Left colon (tissue), 2 donors: ENCODE measurements at regions not wholly inside any gene's neighbourhood (a gene's known extent, or its start where the extent isn't known, plus 50 kb on each side); places are given as distances from the start of the nearest gene placed in this dataset.
"Not testable (repeated sequence)": the region's sequence is repeated elsewhere in the genome, so short reads cannot be mapped to it uniquely, and the experiment has no call there.

Experiments
- ATAC-seq: fragments of 200-7000 bp; cut with Tn5 transposase; one replicate; pipeline ENCODE4 v1.9.1; 2020; ENCODE audit warnings: mild to moderate bottlenecking, moderate library complexity
- DNase-seq, 2 donors: peaks; one replicate each; pipeline ENCODE4 v3.0.0-alpha.2; 2020
- intact Hi-C, 2 donors: fragments of 100-400 bp; cut with DNase I in 1 of 2; cut with micrococcal nuclease in 1 of 2; formaldehyde crosslinking; loops; one replicate each; pipeline versions ENCODE4 v1.11.2 to v1.14.0; 2022; cut with DNase I, micrococcal nuclease
- donor health status: DM: no; HTN: no; CAD: no.
- donor health status: DM: yes; HTN: yes; CAD: no.

GRCh38 chr1:200292699-200293098, 117.1 kb downstream of the ZNF281 start:
- intact Hi-C loops: no loop called here

DNA sequence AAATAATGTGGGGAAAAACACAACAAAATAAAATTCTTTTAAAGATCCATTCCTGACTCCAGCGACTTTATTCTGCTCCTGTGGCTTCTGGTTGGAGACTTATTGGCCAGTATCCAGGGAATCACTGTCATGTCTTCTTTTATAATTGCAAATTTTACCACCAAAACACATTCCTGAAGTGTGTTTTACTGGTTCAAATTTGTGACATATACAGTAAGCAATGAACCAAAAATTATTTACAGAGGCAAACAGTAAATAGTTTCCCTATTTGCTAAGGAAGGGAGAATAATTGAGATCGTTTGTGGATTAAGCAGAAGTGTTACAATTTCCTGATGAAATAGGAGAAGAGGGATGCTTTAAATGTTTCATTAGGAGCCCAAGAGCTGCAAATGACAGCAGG, 118.7 kb downstream of the ZNF281 start:
- intact Hi-C loops: no loop called here
- DNase-seq: no peak

More at GRCh38 chr1:200292699-200293098, 117.1 kb downstream of the ZNF281 start:
- ATAC-seq (no peak), DNase-seq (no peak)

DNA sequence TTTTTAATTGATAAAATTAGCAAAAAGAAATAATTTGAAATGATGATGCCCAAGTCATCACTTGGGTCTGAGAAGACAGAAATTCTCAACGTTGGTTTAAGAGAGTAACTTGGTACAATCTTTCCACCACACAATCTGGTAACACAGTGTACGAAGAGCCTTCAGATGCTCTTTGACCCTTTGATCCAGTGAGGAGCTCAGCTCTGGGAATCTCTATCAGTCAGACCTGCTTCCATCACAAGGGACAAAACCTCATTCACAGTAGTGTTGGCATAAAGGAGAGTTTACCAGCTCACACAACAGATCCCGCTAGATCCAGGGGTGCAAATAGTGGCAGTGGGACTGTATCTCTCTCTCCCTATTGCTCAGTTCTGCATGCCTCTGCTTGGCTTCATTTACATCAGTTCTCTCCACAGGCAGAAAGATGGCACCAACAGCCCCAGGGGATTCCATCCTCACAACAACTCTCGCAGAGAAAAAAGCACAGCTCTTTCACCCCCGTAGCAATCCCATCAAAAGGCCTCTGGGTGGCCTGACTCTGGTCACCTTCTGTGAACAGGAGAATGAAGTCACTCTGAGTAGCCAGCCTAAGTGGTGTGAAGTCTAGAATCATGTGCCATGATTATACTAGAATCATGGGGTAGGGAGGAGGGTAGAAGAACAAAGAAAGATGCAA, 119.7 kb downstream of the ZNF281 start:
- DNase-seq: no peak
- no peak for ATAC-seq
- intact Hi-C loops: no loop called here

More for the DNA sequence above, 118.7 kb downstream of the ZNF281 start:
- ATAC-seq: no peak

DNA sequence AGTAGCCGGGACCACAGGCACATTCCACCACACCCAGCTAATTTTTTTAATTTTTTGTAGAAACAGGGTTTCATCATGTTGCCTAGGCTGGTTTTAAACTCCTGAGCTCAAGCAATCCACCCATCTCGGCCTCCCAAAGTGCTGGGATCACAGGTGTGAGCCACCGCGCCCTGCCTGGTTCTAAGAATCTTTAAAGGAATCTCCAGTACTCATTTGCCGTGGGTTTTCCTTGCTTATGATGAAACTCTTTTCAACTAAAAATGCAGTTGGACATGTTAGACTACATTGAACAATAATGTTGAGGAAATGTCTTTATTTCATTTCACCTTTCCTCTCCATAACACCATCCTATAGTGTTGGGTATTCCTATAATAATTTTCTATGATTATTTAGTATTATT, 121.6 kb downstream of the ZNF281 start:
- intact Hi-C loops: loop anchor here in 1 of 2 donors (5.0 kb wide), 1 partner anchor 189 kb away; no protein-coding TSS in a partner anchor
- ATAC-seq: no peak
- no peak for DNase-seq

DNA sequence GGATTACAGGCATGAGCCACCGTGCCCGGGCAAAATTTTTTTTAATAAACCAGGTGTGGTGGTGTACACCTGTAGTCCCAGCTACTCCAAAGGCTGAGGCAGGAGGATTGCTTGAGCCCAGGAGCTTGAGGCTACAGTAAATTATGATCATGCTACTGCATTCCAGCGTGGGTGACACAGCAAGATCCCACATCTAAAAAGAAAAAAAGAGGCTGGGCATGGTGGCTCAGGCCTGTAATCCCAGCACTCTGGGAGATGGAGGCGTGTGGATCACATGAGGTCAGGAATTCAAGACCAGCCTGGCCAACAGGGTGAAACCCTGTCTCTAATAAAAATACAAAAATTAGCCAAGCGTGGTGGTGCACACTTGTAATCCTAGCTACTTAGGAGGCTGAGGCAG, 125.6 kb downstream of the ZNF281 start:
- intact Hi-C loops, ATAC-seq: not testable (repeated sequence)

GRCh38 chr1:200282497-200283122, 127.2 kb downstream of the ZNF281 start:
- DNase-seq: no peak
- intact Hi-C loops: no loop called here
- no peak for ATAC-seq

More for the DNA sequence above, 125.6 kb downstream of the ZNF281 start:
- not testable (repeated sequence) for DNase-seq

- intact Hi-C loops: no loop called here
- ATAC-seq: no peak
These were observed 128.5 kb downstream of the ZNF281 start for GRCh38 chr1:200281201-200281835.

DNA sequence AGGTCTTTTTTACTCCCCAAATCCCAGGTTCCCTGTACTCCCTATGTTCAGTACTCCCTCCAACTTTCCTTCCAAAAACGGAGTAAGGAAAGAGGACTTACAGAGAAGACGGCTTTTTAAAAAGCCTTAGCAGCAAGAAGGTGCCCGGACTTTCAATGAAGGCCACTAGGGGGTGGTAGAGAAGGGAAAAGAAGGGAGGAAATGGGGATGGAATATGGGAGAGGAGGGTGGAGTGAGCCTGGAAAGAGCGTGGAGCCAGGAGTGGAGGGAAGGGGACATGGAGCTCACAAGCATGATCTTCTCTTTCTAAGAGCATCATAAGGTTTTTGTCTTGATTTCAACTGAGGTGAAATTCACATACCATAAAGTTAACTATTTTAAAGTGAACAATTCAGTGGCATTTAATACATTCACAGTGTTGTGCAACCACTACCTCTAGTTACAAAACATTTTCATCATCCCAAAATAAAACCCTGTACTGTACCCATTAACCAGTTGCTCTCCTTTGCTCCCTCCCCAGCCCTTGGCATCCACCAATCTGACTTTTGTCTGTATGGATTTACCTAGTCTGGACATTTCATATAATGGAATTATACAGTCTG, 129.9 kb downstream of the ZNF281 start:
- ATAC-seq: peak; percentile 89
- DNase-seq: peak; percentile 27 to 63
- intact Hi-C loops: loop anchor here (5.0 to 10.0 kb wide), 2 partner anchors 207 to 215 kb away; no protein-coding TSS in a partner anchor

More at GRCh38 chr1:200281201-200281835, 128.5 kb downstream of the ZNF281 start:
- DNase-seq: no peak

DNA sequence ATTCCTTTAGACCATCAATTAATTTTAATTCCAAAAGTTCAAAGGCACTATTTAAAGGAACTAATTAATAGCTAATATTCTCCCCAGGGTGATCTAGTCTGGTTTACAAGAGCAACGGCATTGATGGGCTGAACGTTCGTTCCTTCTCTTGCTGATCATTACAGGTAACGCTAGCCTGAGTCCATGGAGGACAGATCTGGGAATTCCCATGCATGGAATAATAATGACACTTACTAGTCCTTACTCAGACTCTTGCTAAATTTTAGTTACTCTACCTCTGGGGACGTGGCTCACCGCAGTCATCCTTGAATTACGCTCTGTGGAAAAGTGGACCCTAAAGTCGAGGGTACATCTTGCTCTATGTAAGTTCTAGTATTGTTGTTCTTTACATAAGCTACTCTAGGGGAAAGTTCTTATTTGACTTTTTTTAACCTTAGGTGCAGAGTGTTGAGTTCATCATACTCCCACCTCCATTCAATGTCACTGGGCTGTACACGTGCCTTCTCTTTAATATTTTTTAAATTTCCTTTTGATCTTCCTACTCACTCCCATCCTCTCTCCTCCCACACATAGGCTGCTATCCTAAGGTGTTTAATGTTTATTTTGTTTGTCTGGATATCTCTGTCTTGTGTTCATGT, 133.9 kb downstream of the ZNF281 start:
- ATAC-seq (no peak), DNase-seq (no peak)
- intact Hi-C loops: loop anchor here (5.0 to 10.0 kb wide), 2 partner anchors 211 to 219 kb away; no protein-coding TSS in a partner anchor

DNA sequence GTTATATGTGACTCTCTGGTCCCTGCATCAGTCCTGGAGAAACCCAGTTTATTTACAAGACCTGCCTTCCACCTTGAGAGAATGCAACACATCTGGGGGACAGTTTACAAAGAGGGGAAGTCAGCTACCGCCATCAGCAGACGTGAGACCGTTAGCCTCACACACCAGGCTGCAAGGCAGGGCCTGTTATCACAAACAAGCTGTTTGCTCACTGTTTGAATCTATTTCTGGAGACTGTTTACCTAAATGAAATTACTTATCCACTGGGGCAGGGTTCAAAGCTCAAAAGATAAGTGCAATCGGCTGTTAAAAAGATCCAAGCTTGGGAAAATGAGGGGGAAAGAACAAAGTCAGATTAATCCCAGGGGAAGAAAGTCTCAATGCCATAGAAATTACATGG, 134.4 kb downstream of the ZNF281 start:
- DNase-seq: no peak
- intact Hi-C loops: loop anchor here (5.0 to 10.0 kb wide), 2 partner anchors 212 to 219 kb away; no protein-coding TSS in a partner anchor
- ATAC-seq: peak; percentile 84

DNA sequence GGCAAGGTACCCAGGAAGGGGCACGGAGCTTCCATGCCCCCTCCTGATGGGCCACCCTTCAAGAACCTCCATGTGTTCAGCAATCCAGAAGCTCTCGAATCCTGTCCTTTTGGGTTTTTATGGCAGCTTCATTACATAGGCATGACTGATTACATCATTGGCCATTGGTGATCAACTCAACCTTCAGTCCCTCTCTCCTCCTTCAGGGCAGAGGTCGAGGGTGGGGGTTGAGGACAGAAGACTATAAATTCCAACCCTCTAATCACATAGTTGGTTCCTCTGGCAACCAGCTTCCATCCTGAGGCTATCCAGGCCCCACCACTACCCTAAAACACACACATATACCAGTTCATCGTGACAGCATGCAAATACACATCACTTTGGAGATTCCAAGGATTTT, 135.7 kb downstream of the ZNF281 start:
- intact Hi-C loops: loop anchor here in 1 of 2 donors (10.0 kb wide), 1 partner anchor 221 kb away; no protein-coding TSS in a partner anchor
- DNase-seq (no peak), ATAC-seq (no peak)

DNA sequence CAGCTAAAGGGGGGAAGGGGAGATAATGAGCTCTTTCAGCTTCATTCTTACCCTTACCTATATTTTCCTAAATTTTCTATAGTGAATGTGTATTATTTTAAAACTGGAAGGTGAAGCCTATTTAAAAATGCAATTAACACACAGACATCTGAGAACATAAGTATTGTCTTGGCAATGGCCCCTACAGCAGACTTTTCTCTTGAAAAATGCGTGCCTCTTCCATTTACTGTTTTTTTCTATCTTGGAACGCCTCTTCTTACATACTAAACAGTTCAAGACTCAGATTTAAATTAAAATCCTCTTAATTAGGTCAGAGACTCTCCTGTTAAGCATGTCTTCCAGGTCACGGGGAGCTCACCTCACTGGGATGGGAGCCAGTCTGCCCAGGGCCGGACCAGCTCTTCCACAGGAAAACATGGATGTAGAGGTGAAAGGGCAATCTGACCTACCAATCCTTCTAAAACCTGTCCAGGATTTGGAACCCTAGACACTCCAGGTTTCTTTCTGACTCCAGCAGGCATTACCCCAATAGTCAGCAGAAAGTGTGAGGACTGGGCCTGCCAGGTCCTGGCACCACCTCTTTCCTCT, 137.3 kb downstream of the ZNF281 start:
- intact Hi-C loops: loop anchor here in 1 of 2 donors (10.0 kb wide), 1 partner anchor 222 kb away; no protein-coding TSS in a partner anchor
- DNase-seq (no peak), ATAC-seq (no peak)

- ATAC-seq: no peak
- no peak for DNase-seq
- intact Hi-C loops: no loop called here
These were observed 140.6 kb downstream of the ZNF281 start for GRCh38 chr1:200269256-200269655.

- no peak for ATAC-seq
- DNase-seq: no peak
- intact Hi-C loops: no loop called here
These were observed 141.9 kb downstream of the ZNF281 start for GRCh38 chr1:200267937-200268336.

DNA sequence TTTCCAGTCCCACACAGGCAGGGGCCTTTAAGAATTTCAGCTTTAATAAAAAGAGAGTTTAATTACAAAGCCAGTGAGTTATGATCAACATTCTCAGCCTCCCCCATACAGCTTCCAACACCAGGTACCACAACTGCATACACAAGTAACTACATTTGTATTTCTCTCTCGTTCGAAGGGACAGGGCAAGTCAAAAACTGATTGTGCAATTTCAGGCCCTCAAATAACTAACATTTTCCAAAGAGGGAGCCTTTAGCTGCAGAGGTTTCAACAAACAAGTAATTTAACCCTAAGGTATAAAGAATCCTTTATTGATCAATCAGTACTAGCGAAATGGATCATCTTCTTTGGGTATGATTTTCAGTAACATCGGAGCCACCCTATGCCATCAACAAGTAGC, 142.4 kb downstream of the ZNF281 start:
- no peak for DNase-seq
- intact Hi-C loops: no loop called here
- ATAC-seq: no peak

DNA sequence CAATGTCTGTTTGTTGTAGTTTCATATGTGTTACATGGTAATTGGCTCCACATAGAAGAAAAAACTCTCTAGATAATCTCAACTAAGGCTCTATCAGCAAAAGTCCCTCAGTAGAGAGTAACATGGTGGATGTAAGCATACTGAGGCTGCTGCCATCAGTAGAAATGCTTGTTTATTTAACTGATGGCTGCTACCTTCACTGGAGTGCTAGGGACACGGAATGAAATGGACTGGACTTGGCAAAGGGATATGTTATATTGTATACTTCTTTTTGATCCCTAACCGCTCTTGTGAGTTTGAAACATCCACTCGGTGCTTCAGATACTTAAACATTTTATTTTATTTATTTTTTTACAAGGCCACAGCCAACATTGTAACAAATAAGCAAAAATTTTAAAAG, 143.0 kb downstream of the ZNF281 start:
- DNase-seq (no peak), ATAC-seq (no peak)
- intact Hi-C loops: no loop called here

DNA sequence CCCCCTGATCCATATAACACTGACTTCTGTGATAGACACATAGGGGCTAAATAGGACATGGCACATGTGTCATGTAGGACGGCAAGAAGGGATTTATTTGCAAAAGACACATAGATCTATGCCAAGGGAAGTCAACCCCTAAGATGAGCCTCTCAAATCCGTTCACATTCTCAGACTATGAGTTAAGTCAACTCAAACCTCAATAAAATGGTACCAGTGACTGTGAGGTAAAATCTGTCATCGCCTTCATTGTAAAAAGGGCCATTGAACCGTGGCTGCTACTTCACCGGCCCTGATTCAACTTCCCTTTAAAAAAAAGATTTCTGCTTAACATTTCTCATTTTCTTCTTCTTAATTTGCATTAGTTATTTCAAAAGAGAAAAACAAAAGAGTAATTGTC, 144.0 kb downstream of the ZNF281 start:
- intact Hi-C loops: no loop called here
- DNase-seq: no peak

DNA sequence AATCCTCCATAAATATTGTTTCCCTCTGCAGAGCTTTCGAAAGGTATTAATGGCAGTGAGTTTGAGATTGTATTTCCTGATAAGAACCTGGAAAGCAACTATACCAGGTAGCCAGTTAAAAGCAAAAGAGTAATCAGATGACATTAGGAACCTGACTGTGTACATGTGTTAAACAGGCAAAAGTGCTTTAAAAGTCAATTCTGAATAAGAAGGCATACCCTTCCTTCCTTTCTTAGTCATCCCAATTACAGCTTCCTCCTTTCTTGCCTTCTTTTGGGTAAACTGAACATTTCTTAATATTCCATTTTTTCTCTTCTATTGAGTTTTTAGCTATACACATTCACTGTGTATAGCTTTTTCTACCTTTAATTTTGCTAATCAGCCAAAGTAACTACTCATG, 144.7 kb downstream of the ZNF281 start:
- no peak for ATAC-seq
- intact Hi-C loops: no loop called here
- no peak for DNase-seq

More for the DNA sequence above, 144.0 kb downstream of the ZNF281 start:
- no peak for ATAC-seq
